ENCODE measurements at regions not wholly inside any gene's neighbourhood (a gene's known extent, or its start where the extent isn't known, plus 50 kb on each side); places are given as distances from the start of the nearest gene placed in this dataset.
A peak's percentile ranks its signal among the peaks of the same experiment; 100 is the strongest.

GRCh38 chr10:53664282-53665019 is 891.9 kb upstream of the MBL2 start:
- TF ChIP-seq CTCF (conservative IDR thresholded peaks at IDR 0.05): no peak
- no peak overlapping the region for H3K4me2 ChIP-seq (ENCODE audit: insufficient read depth, insufficient read length, low read length)

More at GRCh38 chr10:53664282-53665019, 891.9 kb upstream of the MBL2 start:
- Histone ChIP-seq H2BK5ac (ENCODE audit: insufficient read length, low read length) (no peak overlapping the region), H2AK5ac (ENCODE audit: insufficient read length, low read length) (no peak overlapping the region), H2BK15ac (ENCODE audit: low read depth, low read length) (no peak overlapping the region), H3K27me3 (ENCODE audit: insufficient read depth, low read length) (no peaks in the 10 kb centered on the region), H3K23ac (ENCODE audit: insufficient read length, low read depth, low read length) (no peak overlapping the region), H4K20me1 (ENCODE audit: control insufficient read depth, insufficient read depth, insufficient read length) (no peaks in the 10 kb centered on the region), H4K8ac (replicated peaks; ENCODE audit: insufficient read length, low read depth, low read length) (no peak overlapping the region), H3K9me3 (ENCODE audit: control insufficient read depth, low read depth, low read length) (peaks cover 10% of the 10 kb centered on the region), H2BK120ac (ENCODE audit: low read depth, low read length, poor library complexity, severe bottlenecking) (no peak overlapping the region), H3K79me2 (ENCODE audit: insufficient read depth, low read length) (no peaks in the 10 kb centered on the region), H3K14ac (ENCODE audit: insufficient read depth, low read length) (no peak overlapping the region), H3K23me2 (ENCODE audit: insufficient read length, low read depth, low read length, poor library complexity, severe bottlenecking) (no peaks in the 10 kb centered on the region), H2BK20ac (ENCODE audit: low read depth, low read length, poor library complexity, severe bottlenecking) (no peak overlapping the region), H3K56ac (ENCODE audit: insufficient read length, low read depth, low read length) (no peak overlapping the region), H3T11ph (ENCODE audit: low read length) (no peak overlapping the region), H3K27ac (ENCODE audit: insufficient read length, low read depth, low read length) (no peak overlapping the region), H3K4ac (ENCODE audit: low read depth, low read length) (no peak overlapping the region), H3K9ac (ENCODE audit: extremely low read depth, insufficient read length, low read length) (no peak overlapping the region), H3K18ac (ENCODE audit: insufficient read length, low read depth, low read length) (no peak overlapping the region), H2BK12ac (ENCODE audit: insufficient read length, low read depth, low read length) (no peak overlapping the region), H2AFZ (ENCODE audit: low read length) (no peak overlapping the region), H4K91ac (ENCODE audit: insufficient read length, low read depth, low read length) (no peak overlapping the region), H3K79me1 (ENCODE audit: insufficient read depth, low read depth, low read length, poor library complexity, severe bottlenecking) (no peaks in the 10 kb centered on the region), H4K5ac (ENCODE audit: insufficient read length, low read depth, low read length) (no peak overlapping the region), H3K4me1 (ENCODE audit: insufficient read depth, low read length) (no peaks in the 10 kb centered on the region)
- no CpG with 5 or more reads among the region's 5 CpGs for WGBS (ENCODE audit: extremely low coverage, insufficient read length, low lambda C conversion rate)
- Mint-ChIP-seq H3K4me1 (peaks cover 4 to 11% of the 10 kb centered on the region in 2 experiments; a peak in 3 of 4 replicates), H3K36me3 (ENCODE audit: insufficient read depth in 1 of 3, low read depth in 3 of 3) (peaks cover 7 to 39% (median 29%) of the 10 kb centered on the region in 3 experiments; a peak in 6 of 7 replicates), H3K4me3 (no peak overlapping the region), H3K27ac (peak overlapping the region in 1 of 3 experiments; percentile 23; a peak in 1 of 7 replicates), H3K9me3 (peaks cover 20 to 30% of the 10 kb centered on the region in 2 experiments), H3K27me3 (ENCODE audit: low read depth) (no peaks in the 10 kb centered on the region)
- no peak for DNase-seq
